CD4-positive, alpha-beta T cell treated with Interleukin-15 for 4 hours (primary cell): ENCODE measurements at regions not wholly inside any gene's neighbourhood (a gene's known extent, or its start where the extent isn't known, plus 50 kb on each side); places are given as distances from the start of the nearest gene placed in this dataset.
"Not testable (repeated sequence)": the region's sequence is repeated elsewhere in the genome, so short reads cannot be mapped to it uniquely, and the experiment has no call there.

Source experiments
- DNase-seq: peaks from one replicate; pipeline ENCODE4 v3.0.0-alpha.2; 2020; ENCODE audit warnings: low spot score

GRCh38 chr17:36695710-36696109 lies 94.3 kb downstream of the MRM1 start:
- not testable (repeated sequence) for DNase-seq

- DNase-seq: no peak
These were observed 95.4 kb downstream of the MRM1 start for GRCh38 chr17:36696805-36697204.

- DNase-seq: no peak
These were observed 96.6 kb downstream of the MRM1 start for GRCh38 chr17:36697903-36698530.

GRCh38 chr17:36701429-36702099 lies 100.2 kb downstream of the MRM1 start:
- DNase-seq: no peak

GRCh38 chr17:36702636-36703035 lies 101.3 kb downstream of the MRM1 start:
- DNase-seq: no peak

- peak; percentile 15 for DNase-seq
These were observed 102.5 kb downstream of the MRM1 start for GRCh38 chr17:36703860-36704266.

- no peak for DNase-seq
These were observed 104.0 kb downstream of the MRM1 start for GRCh38 chr17:36705283-36705795.

- DNase-seq: peak; percentile 43
These were observed 104.7 kb downstream of the MRM1 start for GRCh38 chr17:36705874-36706731.

- DNase-seq: no peak
These were observed 106.5 kb downstream of the MRM1 start for GRCh38 chr17:36707904-36708303.

GRCh38 chr17:36714789-36715188 lies 113.4 kb downstream of the MRM1 start:
- DNase-seq: no peak

- no peak for DNase-seq
These were observed 114.6 kb downstream of the MRM1 start for GRCh38 chr17:36715951-36716350.

GRCh38 chr17:36717088-36717487 lies 115.7 kb downstream of the MRM1 start:
- DNase-seq: no peak

GRCh38 chr17:36720131-36720530 lies 118.7 kb downstream of the MRM1 start:
- no peak for DNase-seq

GRCh38 chr17:36721560-36722120 lies 120.3 kb downstream of the MRM1 start:
- DNase-seq: no peak

- peak; percentile 78 for DNase-seq
These were observed 120.9 kb downstream of the MRM1 start for GRCh38 chr17:36722121-36722902.

- DNase-seq: no peak
These were observed 121.5 kb downstream of the MRM1 start for GRCh38 chr17:36722903-36723263.

- no peak for DNase-seq
These were observed 122.2 kb downstream of the MRM1 start for GRCh38 chr17:36723459-36724025.

- DNase-seq: no peak
These were observed 124.8 kb downstream of the MRM1 start for GRCh38 chr17:36726199-36726598.

- no peak for DNase-seq
These were observed 125.7 kb downstream of the MRM1 start for GRCh38 chr17:36727052-36727451.

- DNase-seq: no peak
These were observed 126.2 kb downstream of the MRM1 start for GRCh38 chr17:36727577-36727976.
